Natural killer cell (primary cell): ENCODE measurements at regions not wholly inside any gene's neighbourhood (a gene's known extent, or its start where the extent isn't known, plus 50 kb on each side); places are given as distances from the start of the nearest gene placed in this dataset.

ENCODE experiments used
- ATAC-seq, 3 donors: fragments of 150-1000 bp in 2 of 3; fragments of 200-7000 bp in 1 of 3; cut with Tn5 transposase; 1 replicate in 1 of 3; 2 replicates in 2 of 3; pipeline ENCODE4 v1.10.0; 2021; ENCODE audit warnings: mild to moderate bottlenecking in 2 of 3, moderate library complexity in 2 of 3
- DNase-seq, 2 donors: peaks; one replicate each; pipeline versions ENCODE4 v3.0.0 to v3.0.0-alpha.2; 2013 to 2021; ENCODE audit warnings: mixed read lengths in 1 of 2
- H3K27ac ChIP-seq: one replicate; pipeline ENCODE4 v1.5.1; 2013; ENCODE audit warnings: mild to moderate bottlenecking, low read length
- H3K27me3 ChIP-seq: one replicate; pipeline ENCODE4 v1.6.1; 2013; ENCODE audit warnings: low read length; ENCODE audit not compliant: control insufficient read depth, insufficient read depth
- H3K36me3 ChIP-seq: one replicate; pipeline ENCODE4 v1.6.1; 2013; ENCODE audit warnings: low read length; ENCODE audit not compliant: control insufficient read depth, insufficient read depth
- H3K4me1 ChIP-seq: one replicate; pipeline ENCODE4 v1.6.1; 2013; ENCODE audit warnings: low read length; ENCODE audit not compliant: control insufficient read depth, insufficient read depth
- H3K4me3 ChIP-seq: one replicate; pipeline ENCODE4 v1.5.1; 2013; ENCODE audit warnings: low read length
- H3K9me3 ChIP-seq: one replicate; pipeline ENCODE4 v1.6.1; 2013; ENCODE audit warnings: low read length; ENCODE audit not compliant: control insufficient read depth, insufficient read depth
- H3K27ac Mint-ChIP-seq, 2 donors: one replicate each; pipeline ENCODE4 v1.8.0; 2022; ENCODE audit warnings: mild to moderate bottlenecking in 2 of 2, mixed read lengths in 2 of 2, moderate library complexity in 1 of 2
- H3K27me3 Mint-ChIP-seq, 2 donors: one replicate each; pipeline ENCODE4 v1.8.0; 2022; ENCODE audit warnings: low read depth in 2 of 2, mixed read lengths in 2 of 2
- H3K36me3 Mint-ChIP-seq: one replicate; pipeline ENCODE4 v1.8.0; 2022; ENCODE audit warnings: mixed read lengths
- H3K4me1 Mint-ChIP-seq, 2 donors: one replicate each; pipeline ENCODE4 v1.8.0; 2022; ENCODE audit warnings: mixed read lengths in 2 of 2
- H3K4me3 Mint-ChIP-seq: one replicate; pipeline ENCODE4 v1.8.0; 2022; ENCODE audit warnings: mild to moderate bottlenecking, moderate library complexity, mixed read lengths
- H3K9me3 Mint-ChIP-seq, 2 donors: one replicate each; pipeline ENCODE4 v1.8.0; 2022; ENCODE audit warnings: mixed read lengths in 2 of 2
- CTCF ChIP-seq: fragments of 200-600 bp; IDR thresholded peaks from one replicate; pipeline ENCODE4 v1.8.0; 2022; ENCODE audit warnings: antibody characterized with exemption
- WGBS: methylation state at CpG from one replicate; pipeline ENCODE4 v1.1.7; 2013; ENCODE audit warnings: missing lambda C conversion rate; ENCODE audit not compliant: insufficient coverage; 5-methylcytosine and 5-hydroxymethylcytosine counted together
- intact Hi-C: fragments of 100-400 bp; cut with micrococcal nuclease; formaldehyde crosslinking; loops from one replicate; pipeline ENCODE4 v1.14.2; 2022

- no peaks in the 10 kb centered on the region for H3K9me3 ChIP-seq
- no peaks in the 10 kb centered on the region for H3K27me3 ChIP-seq
- Mint-ChIP-seq H3K9me3 (peaks cover 0 to 3% of the 10 kb centered on the region in 2 donors), H3K4me3 (no peak overlapping the region), H3K27me3 (no peaks in the 10 kb centered on the region), H3K4me1 (no peaks in the 10 kb centered on the region), H3K36me3 (no peaks in the 10 kb centered on the region), H3K27ac (no peak overlapping the region)
- no peaks in the 10 kb centered on the region for H3K36me3 ChIP-seq
- WGBS, result 86% methylated on average over 2 of the region's 2 CpGs
- intact Hi-C loops, result no loop called here
- TF ChIP-seq CTCF, result peak; percentile 55
- H3K27ac ChIP-seq, result no peak overlapping the region
- no peak overlapping the region for H3K4me3 ChIP-seq
- no peak for ATAC-seq
- H3K4me1 ChIP-seq, result no peaks in the 10 kb centered on the region
- peak in 1 of 2 donors; percentile 11 for DNase-seq
Measured at GRCh38 chr6:50602292-50602691, 111.0 kb upstream of the TFAP2D start.

DNA sequence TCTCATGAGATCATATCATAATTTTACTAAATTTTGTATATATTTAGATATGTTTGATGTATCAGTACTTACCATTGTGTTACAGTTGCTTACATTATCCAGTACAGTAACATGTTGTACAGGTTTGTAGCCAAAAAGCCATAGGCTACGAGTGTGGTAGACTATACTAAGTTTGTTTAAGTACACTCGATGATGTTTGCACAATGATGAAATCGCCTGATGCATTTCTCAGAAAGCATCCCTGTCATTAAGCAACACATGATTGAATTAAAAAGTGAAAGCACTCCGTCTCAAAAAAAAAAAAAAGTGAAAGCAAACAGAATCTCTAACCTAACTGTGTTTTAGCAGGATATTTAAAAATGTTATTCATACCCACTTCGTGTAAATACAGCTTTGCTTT, 104.9 kb upstream of the TFAP2D start:
- H3K36me3 ChIP-seq, result no peaks in the 10 kb centered on the region
- TF ChIP-seq CTCF, result no peak
- no peaks in the 10 kb centered on the region for H3K36me3 Mint-ChIP-seq
- no peaks in the 10 kb centered on the region for H3K27me3 ChIP-seq
- 77% methylated on average over 4 of the region's 5 CpGs for WGBS
- no peak for DNase-seq
- intact Hi-C loops, result no loop called here
- no peak overlapping the region for H3K27ac Mint-ChIP-seq
- no peaks in the 10 kb centered on the region for H3K4me1 ChIP-seq
- no peaks in the 10 kb centered on the region for H3K9me3 ChIP-seq
- no peak overlapping the region for H3K27ac ChIP-seq
- H3K9me3 Mint-ChIP-seq, result peaks cover 2 to 3% of the 10 kb centered on the region in 2 donors
- ATAC-seq, result no peak
- no peak overlapping the region for H3K4me3 ChIP-seq
- H3K4me3 Mint-ChIP-seq, result no peak overlapping the region
- H3K4me1 Mint-ChIP-seq, result no peaks in the 10 kb centered on the region
- no peaks in the 10 kb centered on the region for H3K27me3 Mint-ChIP-seq

GRCh38 chr6:50610562-50610961, 102.8 kb upstream of the TFAP2D start:
- H3K27ac Mint-ChIP-seq, result no peak overlapping the region
- Histone ChIP-seq H3K27me3 (no peaks in the 10 kb centered on the region), H3K27ac (no peak overlapping the region), H3K36me3 (no peaks in the 10 kb centered on the region), H3K4me3 (no peak overlapping the region), H3K4me1 (no peaks in the 10 kb centered on the region), H3K9me3 (no peaks in the 10 kb centered on the region)
- DNase-seq (no peak), ATAC-seq (no peak)
- no peaks in the 10 kb centered on the region for H3K27me3 Mint-ChIP-seq
- peaks cover 2 to 3% of the 10 kb centered on the region in 2 donors for H3K9me3 Mint-ChIP-seq
- 63% methylated on average over 1 of the region's 2 CpGs for WGBS
- TF ChIP-seq CTCF, result no peak
- H3K36me3 Mint-ChIP-seq, result no peaks in the 10 kb centered on the region
- H3K4me3 Mint-ChIP-seq, result no peak overlapping the region
- intact Hi-C loops, result no loop called here
- no peaks in the 10 kb centered on the region for H3K4me1 Mint-ChIP-seq

- DNase-seq, result no peak
- Histone ChIP-seq H3K27me3 (no peaks in the 10 kb centered on the region), H3K27ac (no peak overlapping the region), H3K36me3 (no peaks in the 10 kb centered on the region), H3K4me1 (no peaks in the 10 kb centered on the region), H3K9me3 (no peaks in the 10 kb centered on the region), H3K4me3 (no peak overlapping the region)
- Mint-ChIP-seq H3K36me3 (no peaks in the 10 kb centered on the region), H3K4me3 (no peak overlapping the region), H3K9me3 (peaks cover 4 to 7% of the 10 kb centered on the region in 2 donors), H3K27me3 (no peaks in the 10 kb centered on the region), H3K4me1 (no peaks in the 10 kb centered on the region), H3K27ac (no peak overlapping the region)
- intact Hi-C loops, result no loop called here
- ATAC-seq, result no peak
- TF ChIP-seq CTCF, result no peak
Measured at GRCh38 chr6:50635429-50635828, 77.9 kb upstream of the TFAP2D start.
